DMS 273 treated with DMSO at 0.1 percent for 48 hours (cell line): ENCODE measurements at regions not wholly inside any gene's neighbourhood (a gene's known extent, or its start where the extent isn't known, plus 50 kb on each side); places are given as distances from the start of the nearest gene placed in this dataset.
"Not testable (repeated sequence)": the region's sequence is repeated elsewhere in the genome, so short reads cannot be mapped to it uniquely, and the experiment has no call there.

ENCODE experiments used
- DNase-seq: peaks from one replicate; lab custom pipeline; 2025; lab: John Stamatoyannopoulos, UW

GRCh38 chr13:75178436-75178835 is 303.5 kb downstream of the TBC1D4 start:
- DNase-seq = no peak

GRCh38 chr13:75175575-75175974 is 306.4 kb downstream of the TBC1D4 start:
- no peak for DNase-seq

GRCh38 chr13:75175097-75175496 is 306.9 kb downstream of the TBC1D4 start:
- not testable (repeated sequence) for DNase-seq

- no peak for DNase-seq
Observed at GRCh38 chr13:75174481-75174880, 307.5 kb downstream of the TBC1D4 start.

GRCh38 chr13:75173457-75174356 is 308.3 kb downstream of the TBC1D4 start:
- no peak for DNase-seq

- no peak for DNase-seq
Observed at GRCh38 chr13:75170311-75170710, 311.7 kb downstream of the TBC1D4 start.

GRCh38 chr13:75165543-75166230 is 316.3 kb downstream of the TBC1D4 start:
- no peak for DNase-seq

- DNase-seq = no peak
Observed at GRCh38 chr13:75161804-75162203, 320.2 kb downstream of the TBC1D4 start.

GRCh38 chr13:75160984-75161383 is 321.0 kb downstream of the TBC1D4 start:
- DNase-seq = no peak

- DNase-seq = no peak
Observed at GRCh38 chr13:75154331-75154730, 327.6 kb downstream of the TBC1D4 start.

GRCh38 chr13:75153834-75154233 is 328.1 kb downstream of the TBC1D4 start:
- DNase-seq = no peak

GRCh38 chr13:75153386-75153785 is 328.6 kb downstream of the TBC1D4 start:
- no peak for DNase-seq

- no peak for DNase-seq
Observed at GRCh38 chr13:75151081-75151643, 330.8 kb downstream of the TBC1D4 start.

- no peak for DNase-seq
Observed at GRCh38 chr13:75149776-75150175, 332.2 kb downstream of the TBC1D4 start.

- no peak for DNase-seq
Observed at GRCh38 chr13:75147946-75148345, 334.0 kb downstream of the TBC1D4 start.

- DNase-seq = no peak
Observed at GRCh38 chr13:75146436-75146835, 335.5 kb downstream of the TBC1D4 start.

GRCh38 chr13:75145927-75146326 is 336.0 kb downstream of the TBC1D4 start:
- peak; percentile 36 for DNase-seq

- DNase-seq = no peak
Observed at GRCh38 chr13:75139291-75139690, 342.7 kb downstream of the TBC1D4 start.

- DNase-seq = no peak
Observed at GRCh38 chr13:75137911-75138571, 343.9 kb downstream of the TBC1D4 start.

- DNase-seq = no peak
Observed at GRCh38 chr13:75136151-75136550, 345.8 kb downstream of the TBC1D4 start.

- DNase-seq = no peak
Observed at GRCh38 chr13:75135325-75135825, 346.6 kb downstream of the TBC1D4 start.
